IPS-20b (cell line): ENCODE measurements at regions not wholly inside any gene's neighbourhood (a gene's known extent, or its start where the extent isn't known, plus 50 kb on each side); places are given as distances from the start of the nearest gene placed in this dataset.
"Not testable (repeated sequence)": the region's sequence is repeated elsewhere in the genome, so short reads cannot be mapped to it uniquely, and the experiment has no call there.

Experiments
- H3K27ac ChIP-seq: one replicate; pipeline ENCODE4 v1.5.1; 2013; ENCODE audit warnings: low read length
- H3K27me3 ChIP-seq: 2 replicates; pipeline ENCODE4 v1.6.1; 2013; ENCODE audit warnings: mild to moderate bottlenecking, low read length, inconsistent platforms; ENCODE audit not compliant: insufficient read depth
- H3K36me3 ChIP-seq: 2 replicates; pipeline ENCODE4 v1.6.1; 2013; ENCODE audit warnings: low read depth, mild to moderate bottlenecking, inconsistent platforms, low read length, moderate library complexity; ENCODE audit not compliant: insufficient read depth
- H3K4me1 ChIP-seq: 2 replicates; pipeline ENCODE4 v1.6.1; 2013; ENCODE audit warnings: mild to moderate bottlenecking, control low read depth, inconsistent platforms, low read length, moderate library complexity; ENCODE audit not compliant: insufficient read depth
- H3K4me3 ChIP-seq: 2 replicates; pipeline ENCODE4 v1.5.1; 2013; ENCODE audit warnings: mild to moderate bottlenecking, low read length, inconsistent platforms
- H3K9ac ChIP-seq: 2 replicates; pipeline ENCODE4 v1.6.1; 2013; ENCODE audit warnings: low read depth, mild to moderate bottlenecking, inconsistent platforms, low read length, moderate library complexity
- H3K9me3 ChIP-seq: 2 replicates; pipeline ENCODE4 v1.6.1; 2013; ENCODE audit warnings: mild to moderate bottlenecking, low read depth, low read length, inconsistent platforms; ENCODE audit not compliant: insufficient read depth

GRCh38 chr5:112555197-112555596, 136.1 kb upstream of the EPB41L4A start:
- no peak overlapping the region for H3K4me3 ChIP-seq
- H3K9ac ChIP-seq = no peak overlapping the region
- no peaks in the 10 kb centered on the region for H3K27me3 ChIP-seq
- H3K36me3 ChIP-seq = no peaks in the 10 kb centered on the region
- H3K4me1 ChIP-seq = no peaks in the 10 kb centered on the region
- H3K27ac ChIP-seq = no peak overlapping the region
- no peaks in the 10 kb centered on the region for H3K9me3 ChIP-seq

- Histone ChIP-seq H3K27me3 (no peaks in the 10 kb centered on the region), H3K27ac (no peak overlapping the region), H3K4me1 (no peaks in the 10 kb centered on the region), H3K9ac (no peak overlapping the region), H3K36me3 (no peaks in the 10 kb centered on the region), H3K4me3 (no peak overlapping the region), H3K9me3 (no peaks in the 10 kb centered on the region)
Observed at GRCh38 chr5:112555691-112556090, 136.6 kb upstream of the EPB41L4A start.

- H3K9me3 ChIP-seq = peaks cover 21% of the 10 kb centered on the region
- H3K27ac ChIP-seq, H3K4me1 ChIP-seq, H3K9ac ChIP-seq, H3K27me3 ChIP-seq, H3K4me3 ChIP-seq, H3K36me3 ChIP-seq: not testable (repeated sequence)
Observed at GRCh38 chr5:112559501-112559900, 140.4 kb upstream of the EPB41L4A start.

GRCh38 chr5:112560371-112560770, 141.3 kb upstream of the EPB41L4A start:
- no peaks in the 10 kb centered on the region for H3K27me3 ChIP-seq
- no peak overlapping the region for H3K4me3 ChIP-seq
- H3K9me3 ChIP-seq = peaks cover 24% of the 10 kb centered on the region
- H3K4me1 ChIP-seq = no peaks in the 10 kb centered on the region
- no peaks in the 10 kb centered on the region for H3K36me3 ChIP-seq
- no peak overlapping the region for H3K27ac ChIP-seq
- H3K9ac ChIP-seq = no peak overlapping the region

- no peaks in the 10 kb centered on the region for H3K4me1 ChIP-seq
- no peak overlapping the region for H3K27ac ChIP-seq
- no peaks in the 10 kb centered on the region for H3K27me3 ChIP-seq
- H3K9ac ChIP-seq = no peak overlapping the region
- H3K4me3 ChIP-seq = no peak overlapping the region
- peaks cover 24% of the 10 kb centered on the region for H3K9me3 ChIP-seq
- H3K36me3 ChIP-seq = no peaks in the 10 kb centered on the region
Observed at GRCh38 chr5:112563169-112563826, 144.2 kb upstream of the EPB41L4A start.

GRCh38 chr5:112566251-112566650, 147.2 kb upstream of the EPB41L4A start:
- H3K4me3 ChIP-seq = no peak overlapping the region
- H3K9me3 ChIP-seq = peaks cover 24% of the 10 kb centered on the region
- no peaks in the 10 kb centered on the region for H3K27me3 ChIP-seq
- no peak overlapping the region for H3K9ac ChIP-seq
- no peaks in the 10 kb centered on the region for H3K4me1 ChIP-seq
- no peaks in the 10 kb centered on the region for H3K36me3 ChIP-seq
- no peak overlapping the region for H3K27ac ChIP-seq

GRCh38 chr5:112569596-112569995, 150.5 kb upstream of the EPB41L4A start:
- H3K36me3 ChIP-seq = no peaks in the 10 kb centered on the region
- H3K27me3 ChIP-seq = no peaks in the 10 kb centered on the region
- no peak overlapping the region for H3K4me3 ChIP-seq
- H3K4me1 ChIP-seq = no peaks in the 10 kb centered on the region
- H3K9ac ChIP-seq = no peak overlapping the region
- no peak overlapping the region for H3K27ac ChIP-seq
- peaks cover 6% of the 10 kb centered on the region; the same call in 1 of the 2 replicates for H3K9me3 ChIP-seq

- H3K4me3 ChIP-seq = no peak overlapping the region
- H3K27me3 ChIP-seq = no peaks in the 10 kb centered on the region
- H3K36me3 ChIP-seq = no peaks in the 10 kb centered on the region
Observed at GRCh38 chr5:112570708-112571444, 151.8 kb upstream of the EPB41L4A start.

GRCh38 chr5:112573441-112573840, 154.4 kb upstream of the EPB41L4A start:
- Histone ChIP-seq H3K4me1 (no peaks in the 10 kb centered on the region), H3K4me3 (no peak overlapping the region), H3K9me3 (peaks cover 4% of the 10 kb centered on the region; the same call in 1 of the 2 replicates), H3K36me3 (no peaks in the 10 kb centered on the region), H3K9ac (no peak overlapping the region), H3K27me3 (no peaks in the 10 kb centered on the region), H3K27ac (no peak overlapping the region)

More at GRCh38 chr5:112570708-112571444, 151.8 kb upstream of the EPB41L4A start:
- H3K27ac ChIP-seq = no peak overlapping the region
- no peak overlapping the region for H3K9ac ChIP-seq
- H3K4me1 ChIP-seq = no peaks in the 10 kb centered on the region
- peaks cover 4% of the 10 kb centered on the region; the same call in 1 of the 2 replicates for H3K9me3 ChIP-seq

- no peak overlapping the region for H3K4me3 ChIP-seq
- no peaks in the 10 kb centered on the region for H3K4me1 ChIP-seq
- H3K9me3 ChIP-seq = peaks cover 4% of the 10 kb centered on the region; the same call in 1 of the 2 replicates
- H3K27me3 ChIP-seq = no peaks in the 10 kb centered on the region
- H3K9ac ChIP-seq = no peak overlapping the region
- no peaks in the 10 kb centered on the region for H3K36me3 ChIP-seq
- no peak overlapping the region for H3K27ac ChIP-seq
Observed at GRCh38 chr5:112574536-112574935, 155.5 kb upstream of the EPB41L4A start.

- peaks cover 4% of the 10 kb centered on the region; the same call in 1 of the 2 replicates for H3K9me3 ChIP-seq
- H3K9ac ChIP-seq = no peak overlapping the region
- H3K27me3 ChIP-seq = no peaks in the 10 kb centered on the region
- no peak overlapping the region for H3K4me3 ChIP-seq
- no peak overlapping the region for H3K27ac ChIP-seq
- H3K4me1 ChIP-seq = no peaks in the 10 kb centered on the region
- H3K36me3 ChIP-seq = no peaks in the 10 kb centered on the region
Observed at GRCh38 chr5:112576298-112576925, 157.3 kb upstream of the EPB41L4A start.
